Left cardiac atrium (tissue), 4 donors: ENCODE measurements at regions not wholly inside any gene's neighbourhood (a gene's known extent, or its start where the extent isn't known, plus 50 kb on each side); places are given as distances from the start of the nearest gene placed in this dataset.

Experiments
- ATAC-seq, 2 donors: fragments of 200-7000 bp; cut with Tn5 transposase; one replicate each; pipeline ENCODE4 v1.9.1; 2020; ENCODE audit warnings: mild to moderate bottlenecking in 2 of 2, moderate library complexity in 2 of 2
- DNase-seq: peaks from one replicate; pipeline ENCODE4 v3.0.0-alpha.2; 2020
- intact Hi-C, 2 donors: fragments of 100-400 bp; cut with DNase I; formaldehyde crosslinking; loops; one replicate each; pipeline versions ENCODE4 v1.14.1 to v1.15.1; 2022 to 2023
- donor health status: DM: no; HTN: yes; CAD: no.
- donor health status: DM: no; HTN: yes; CAD: no; lungs with severe emphysema.
- donor health status: DM: yes; HTN: yes; CAD: no.
- donor health status: Dilated cardiomyopathy.

GRCh38 chr1:147444381-147444780 lies 96.9 kb upstream of the BCL9 start:
- DNase-seq (no peak), ATAC-seq (no peak)
- intact Hi-C loops: no loop called here

GRCh38 chr1:147451628-147452027 lies 89.7 kb upstream of the BCL9 start:
- ATAC-seq (no peak), DNase-seq (no peak)
- intact Hi-C loops: no loop called here

- intact Hi-C loops: no loop called here
- ATAC-seq: no peak
Measured at GRCh38 chr1:147452809-147453208, 88.5 kb upstream of the BCL9 start.

GRCh38 chr1:147463022-147463421 lies 78.3 kb upstream of the BCL9 start:
- ATAC-seq (no peak), DNase-seq (no peak)
- intact Hi-C loops: no loop called here

More at GRCh38 chr1:147452809-147453208, 88.5 kb upstream of the BCL9 start:
- DNase-seq: no peak

- DNase-seq: no peak
- no peak for ATAC-seq
- intact Hi-C loops: no loop called here
Measured at GRCh38 chr1:147466543-147466942, 74.8 kb upstream of the BCL9 start.

GRCh38 chr1:147470079-147470478 lies 71.2 kb upstream of the BCL9 start:
- intact Hi-C loops: no loop called here
- DNase-seq (no peak), ATAC-seq (no peak)

- no peak for ATAC-seq
- no peak for DNase-seq
- intact Hi-C loops: no loop called here
Measured at GRCh38 chr1:147472489-147472888, 68.8 kb upstream of the BCL9 start.

- DNase-seq (no peak), ATAC-seq (no peak)
- intact Hi-C loops: no loop called here
Measured at GRCh38 chr1:147472966-147473732, 68.2 kb upstream of the BCL9 start.

- no peak for ATAC-seq
- intact Hi-C loops: no loop called here
- DNase-seq: no peak
Measured at GRCh38 chr1:147473733-147474049, 67.6 kb upstream of the BCL9 start.

- ATAC-seq: no peak
- DNase-seq: no peak
- intact Hi-C loops: no loop called here
Measured at GRCh38 chr1:147475488-147475887, 65.8 kb upstream of the BCL9 start.

GRCh38 chr1:147478521-147478920 lies 62.8 kb upstream of the BCL9 start:
- ATAC-seq (no peak), DNase-seq (no peak)
- intact Hi-C loops: no loop called here

GRCh38 chr1:147479864-147480564 lies 61.3 kb upstream of the BCL9 start:
- no peak for ATAC-seq
- intact Hi-C loops: no loop called here
- no peak for DNase-seq

GRCh38 chr1:147480565-147480935 lies 60.8 kb upstream of the BCL9 start:
- DNase-seq: no peak
- intact Hi-C loops: no loop called here
- ATAC-seq: no peak

- DNase-seq (no peak), ATAC-seq (no peak)
- intact Hi-C loops: no loop called here
Measured at GRCh38 chr1:147486876-147487656, 54.2 kb upstream of the BCL9 start.

- intact Hi-C loops: loop anchor here (5.0 kb wide), 3 partner anchors 136 to 401 kb away; no protein-coding TSS in a partner anchor
- DNase-seq: no peak
- ATAC-seq: no peak
Measured at GRCh38 chr1:147491098-147491497, 50.2 kb upstream of the BCL9 start.
